ENCODE measurements at regions not wholly inside any gene's neighbourhood (a gene's known extent, or its start where the extent isn't known, plus 50 kb on each side); places are given as distances from the start of the nearest gene placed in this dataset.

DNA sequence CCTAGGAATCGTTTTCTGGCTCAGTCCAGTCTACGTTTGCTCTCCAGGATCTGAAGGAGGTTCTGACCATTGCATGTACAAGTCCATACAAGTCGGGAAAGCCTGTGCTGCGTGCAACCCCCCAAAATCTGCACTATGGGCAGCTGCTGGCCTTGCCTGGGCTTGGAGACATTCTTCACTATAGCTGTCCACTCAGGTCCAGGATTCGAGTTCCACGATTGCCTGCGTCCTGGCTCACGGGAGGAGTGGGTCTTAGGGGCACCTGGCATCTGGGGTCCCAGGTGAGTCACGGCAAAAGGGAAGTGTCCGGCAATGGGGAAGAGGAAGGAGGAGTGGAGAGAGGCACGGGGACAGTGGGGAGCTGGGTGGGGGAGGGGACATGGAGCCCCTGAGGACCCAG is 563.0 kb downstream of the BRD1 start:
- H3K9me3 ChIP-seq: no peaks in the 10 kb centered on the region
- ATAC-seq: no peak
- no peak overlapping the region for H3K4me3 ChIP-seq
- H3K27me3 ChIP-seq: peaks cover 0 to 26% (median 12%) of the 10 kb centered on the region in 9 donors
- H3K36me3 ChIP-seq: no peaks in the 10 kb centered on the region
- no peaks in the 10 kb centered on the region for H3K4me1 ChIP-seq
- WGBS, 4 donors: 77 to 80% (median 79%) methylated on average over 9 to 11 of the region's 11 CpGs
- intact Hi-C loops (cut with DNase I): no loop called here
- TF ChIP-seq POLR2A (IDR thresholded peaks at IDR 0.05): no peak
- TF ChIP-seq, protein P1, sequence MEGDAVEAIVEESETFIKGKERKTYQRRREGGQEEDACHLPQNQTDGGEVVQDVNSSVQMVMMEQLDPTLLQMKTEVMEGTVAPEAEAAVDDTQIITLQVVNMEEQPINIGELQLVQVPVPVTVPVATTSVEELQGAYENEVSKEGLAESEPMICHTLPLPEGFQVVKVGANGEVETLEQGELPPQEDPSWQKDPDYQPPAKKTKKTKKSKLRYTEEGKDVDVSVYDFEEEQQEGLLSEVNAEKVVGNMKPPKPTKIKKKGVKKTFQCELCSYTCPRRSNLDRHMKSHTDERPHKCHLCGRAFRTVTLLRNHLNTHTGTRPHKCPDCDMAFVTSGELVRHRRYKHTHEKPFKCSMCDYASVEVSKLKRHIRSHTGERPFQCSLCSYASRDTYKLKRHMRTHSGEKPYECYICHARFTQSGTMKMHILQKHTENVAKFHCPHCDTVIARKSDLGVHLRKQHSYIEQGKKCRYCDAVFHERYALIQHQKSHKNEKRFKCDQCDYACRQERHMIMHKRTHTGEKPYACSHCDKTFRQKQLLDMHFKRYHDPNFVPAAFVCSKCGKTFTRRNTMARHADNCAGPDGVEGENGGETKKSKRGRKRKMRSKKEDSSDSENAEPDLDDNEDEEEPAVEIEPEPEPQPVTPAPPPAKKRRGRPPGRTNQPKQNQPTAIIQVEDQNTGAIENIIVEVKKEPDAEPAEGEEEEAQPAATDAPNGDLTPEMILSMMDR (IDR thresholded peaks at IDR 0.05): no peak
- DNase-seq: no peak
- H3K27ac ChIP-seq: no peak overlapping the region

DNA sequence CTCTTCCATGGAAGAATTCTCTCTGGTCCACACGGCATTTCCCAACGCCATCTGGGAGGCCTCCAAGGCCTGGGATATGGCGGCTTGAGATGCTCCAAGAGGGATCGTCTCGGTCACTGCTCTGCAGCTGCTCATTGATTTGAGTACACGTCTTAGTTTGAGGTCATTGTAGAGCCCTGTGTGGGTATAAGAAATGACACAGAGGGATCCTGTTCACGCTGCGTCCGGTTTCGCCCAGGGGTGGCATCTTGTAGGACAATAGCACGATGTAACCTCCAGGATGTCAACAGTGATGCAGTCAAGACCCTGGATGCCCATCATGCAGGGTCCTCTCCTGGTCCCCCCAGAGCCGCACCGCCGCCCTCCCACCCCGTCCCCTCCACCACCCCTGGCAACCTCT is 564.6 kb downstream of the BRD1 start:
- Histone ChIP-seq H3K27me3 (peaks cover 0 to 17% (median 7%) of the 10 kb centered on the region in 9 donors), H3K27ac (no peak overlapping the region), H3K9me3 (no peaks in the 10 kb centered on the region), H3K4me3 (no peak overlapping the region), H3K4me1 (no peaks in the 10 kb centered on the region), H3K36me3 (no peaks in the 10 kb centered on the region)
- TF ChIP-seq POLR2A (IDR thresholded peaks at IDR 0.05): no peak
- TF ChIP-seq, protein P1 (IDR thresholded peaks at IDR 0.05): no peak
- no peak for DNase-seq
- WGBS, 4 donors: 86 to 93% (median 91%) methylated on average over 15 of the region's 15 CpGs
- no peak for ATAC-seq
- intact Hi-C loops (cut with DNase I): no loop called here

DNA sequence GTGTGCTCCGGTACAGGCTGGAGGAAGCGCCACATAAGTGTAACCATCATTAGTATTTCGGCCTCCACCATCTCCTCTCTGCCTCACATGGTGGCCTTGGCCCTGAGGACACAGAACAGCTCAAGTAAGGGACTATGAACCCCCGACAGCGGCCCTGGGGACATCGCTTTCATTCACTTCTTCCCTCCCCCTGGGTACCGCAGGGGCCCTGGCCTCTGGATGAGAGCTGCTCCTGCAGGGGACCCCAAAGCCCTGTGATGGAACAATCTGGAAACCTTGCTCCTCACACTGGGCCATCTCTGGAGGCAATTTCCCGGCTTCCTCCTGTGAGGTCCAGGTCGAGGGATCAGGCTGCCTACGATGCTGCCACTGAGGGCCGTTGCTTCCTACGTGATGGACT is 565.5 kb downstream of the BRD1 start:
- no peak for ATAC-seq
- Histone ChIP-seq H3K9me3 (no peaks in the 10 kb centered on the region), H3K36me3 (no peaks in the 10 kb centered on the region), H3K27me3 (peaks cover 0 to 9% (median 5%) of the 10 kb centered on the region in 9 donors), H3K4me3 (no peak overlapping the region), H3K27ac (no peak overlapping the region), H3K4me1 (no peaks in the 10 kb centered on the region)
- 81 to 88% (median 83%) methylated on average over 11 to 12 of the region's 12 CpGs for WGBS, 4 donors
- no peak for TF ChIP-seq POLR2A (IDR thresholded peaks at IDR 0.05)
- TF ChIP-seq, protein P1 (IDR thresholded peaks at IDR 0.05): no peak
- no peak for DNase-seq
- intact Hi-C loops (cut with DNase I): no loop called here

DNA sequence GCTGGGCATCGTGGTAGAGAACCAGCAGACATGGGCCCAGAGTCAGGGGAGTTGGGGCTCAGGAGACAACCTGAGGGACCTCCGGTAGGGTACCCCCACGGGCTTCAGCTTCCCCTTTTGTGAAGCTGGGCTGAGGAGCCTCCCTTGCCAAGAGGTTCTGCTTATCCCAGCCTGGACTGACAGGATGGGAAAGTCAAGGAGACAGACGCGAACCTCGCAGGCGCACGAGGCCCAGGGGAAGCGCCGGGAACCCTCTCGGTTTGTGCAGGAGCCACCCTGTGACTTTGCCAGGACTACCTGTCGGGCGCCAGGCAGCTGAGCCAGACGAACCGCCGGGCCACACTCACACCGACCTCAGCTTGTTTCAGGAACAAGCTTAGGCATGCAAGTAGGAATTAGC is 566.1 kb downstream of the BRD1 start:
- Histone ChIP-seq H3K27me3 (peaks cover 0 to 4% (median under 1%) of the 10 kb centered on the region in 9 donors), H3K4me3 (no peak overlapping the region), H3K4me1 (no peaks in the 10 kb centered on the region), H3K27ac (no peak overlapping the region), H3K36me3 (no peaks in the 10 kb centered on the region), H3K9me3 (no peaks in the 10 kb centered on the region)
- 77 to 84% (median 83%) methylated on average over 16 to 17 of the region's 17 CpGs for WGBS, 4 donors
- DNase-seq (no peak), ATAC-seq (no peak)
- TF ChIP-seq, protein P1 (IDR thresholded peaks at IDR 0.05): no peak
- TF ChIP-seq POLR2A (IDR thresholded peaks at IDR 0.05): no peak
- intact Hi-C loops (cut with DNase I): no loop called here

All from heart left ventricle (tissue), 16 donors.